HG03066 (cell line): ENCODE measurements at regions not wholly inside any gene's neighbourhood (a gene's known extent, or its start where the extent isn't known, plus 50 kb on each side); places are given as distances from the start of the nearest gene placed in this dataset.

Experiments used
- ATAC-seq: cut with Tn5 transposase; IDR thresholded peaks from one replicate; pipeline ENCODE4 v1.9.1; 2021; ENCODE audit warnings: low read depth; ENCODE audit not compliant: unreplicated experiment

- no peak for ATAC-seq
These were observed 174.0 kb downstream of the MRPL14 start for GRCh38 chr6:43953256-43953655.

DNA sequence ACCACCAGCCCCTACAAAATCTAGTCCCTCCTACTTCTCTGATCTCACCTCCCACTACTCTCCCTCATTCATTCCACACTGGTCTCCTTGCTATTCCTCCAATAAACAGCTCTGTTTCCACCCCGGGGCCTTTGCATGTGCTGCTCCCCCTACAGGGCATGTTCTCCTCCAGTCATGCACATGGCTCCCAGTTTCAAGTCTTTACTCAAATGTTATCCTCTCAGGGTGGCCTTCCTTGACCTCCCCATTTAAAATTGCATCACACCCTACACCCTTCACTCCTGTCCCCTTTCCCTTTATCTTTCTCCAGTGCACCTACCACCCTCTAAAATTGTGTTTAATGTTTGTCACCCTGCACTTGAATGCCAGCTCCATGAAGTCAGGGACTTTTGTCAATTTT, 174.5 kb downstream of the MRPL14 start:
- no peak for ATAC-seq

DNA sequence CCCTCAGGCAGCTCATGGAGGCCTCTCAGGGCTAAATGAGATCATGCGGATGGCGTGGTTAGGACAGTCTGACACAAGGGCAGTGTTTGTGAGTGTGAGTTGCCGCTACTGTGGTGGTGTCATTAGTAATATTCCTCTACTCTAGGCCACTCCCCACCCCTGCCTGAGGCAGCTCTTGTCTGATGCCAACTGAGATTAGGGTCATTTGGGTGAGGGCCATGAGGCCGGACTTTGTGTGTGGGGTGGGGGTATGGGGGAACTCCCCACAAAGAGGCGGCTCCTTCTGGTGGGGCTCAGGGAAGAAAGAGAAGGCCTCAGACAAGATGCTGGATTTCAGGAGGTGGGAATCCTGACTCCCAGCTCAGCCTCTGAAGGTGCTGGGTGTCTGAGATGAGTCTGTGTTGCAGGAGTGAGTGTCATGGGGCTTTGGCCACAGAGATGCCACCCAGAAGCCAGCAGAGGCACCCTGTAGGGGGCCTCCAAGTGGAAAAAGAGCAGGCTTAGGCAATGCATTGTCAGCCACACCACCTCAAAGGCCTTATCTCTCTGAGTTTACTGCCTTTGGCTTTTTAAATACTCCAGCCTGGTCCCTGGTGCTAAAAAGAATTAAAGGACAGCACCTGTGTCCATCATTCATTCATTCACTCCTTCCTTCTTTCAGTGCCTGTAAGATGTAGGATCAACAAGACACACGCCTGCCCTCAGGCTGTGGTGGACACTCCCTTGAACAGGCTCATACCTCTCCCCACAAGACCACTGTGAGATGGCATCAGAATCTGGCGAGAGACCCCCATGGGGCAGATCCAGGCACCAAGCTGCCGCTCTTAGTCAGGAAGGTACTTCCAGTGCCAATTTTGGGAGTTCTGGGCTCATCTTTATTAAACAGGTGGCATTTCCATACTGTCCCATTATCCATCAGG, 175.2 kb downstream of the MRPL14 start:
- no peak for ATAC-seq

GRCh38 chr6:43951063-43951755, 176.0 kb downstream of the MRPL14 start:
- no peak for ATAC-seq

DNA sequence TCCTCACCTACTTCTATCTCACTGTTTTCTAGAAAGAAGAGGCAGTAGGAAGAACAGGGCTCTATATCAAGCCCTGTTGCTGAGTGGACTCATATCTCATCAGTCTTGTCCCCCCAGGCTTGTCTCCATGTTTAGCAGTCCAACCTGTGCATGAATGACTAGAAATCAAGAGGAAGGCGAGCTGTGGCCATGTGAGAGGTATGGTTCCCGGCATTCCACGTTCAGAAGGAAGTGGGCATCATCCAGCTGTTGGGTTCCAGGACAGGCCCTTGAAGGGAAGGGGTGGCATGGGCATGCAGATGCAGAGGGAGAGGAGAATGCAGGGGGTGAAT, 176.6 kb downstream of the MRPL14 start:
- ATAC-seq, result no peak

DNA sequence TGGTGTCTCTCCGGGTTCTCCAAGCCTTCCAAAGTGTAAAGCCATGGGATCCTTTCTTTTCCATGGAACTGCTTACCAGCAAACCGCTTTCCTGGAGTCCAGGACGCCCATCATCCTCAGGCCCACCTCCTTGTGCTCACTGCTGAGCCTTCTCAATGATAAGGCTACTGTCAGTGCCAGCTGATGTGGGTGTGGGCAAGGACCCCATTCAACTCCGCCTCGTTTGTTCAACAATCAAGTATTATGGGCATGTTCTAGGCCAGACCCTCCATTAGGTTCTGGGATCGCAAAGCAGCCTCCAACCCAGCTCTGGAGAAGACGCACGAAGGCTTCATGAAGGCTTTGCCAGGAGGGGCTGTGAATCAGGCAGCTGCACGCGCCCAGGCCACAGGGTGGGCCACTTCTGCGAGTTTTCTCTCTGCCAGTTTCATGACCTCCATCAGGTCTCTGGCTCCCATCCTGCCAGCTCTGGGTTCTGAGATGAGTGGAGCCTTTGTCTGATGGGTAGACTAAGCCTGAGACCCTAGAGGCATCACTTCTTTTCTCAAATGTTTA, 177.1 kb downstream of the MRPL14 start:
- ATAC-seq, result no peak

DNA sequence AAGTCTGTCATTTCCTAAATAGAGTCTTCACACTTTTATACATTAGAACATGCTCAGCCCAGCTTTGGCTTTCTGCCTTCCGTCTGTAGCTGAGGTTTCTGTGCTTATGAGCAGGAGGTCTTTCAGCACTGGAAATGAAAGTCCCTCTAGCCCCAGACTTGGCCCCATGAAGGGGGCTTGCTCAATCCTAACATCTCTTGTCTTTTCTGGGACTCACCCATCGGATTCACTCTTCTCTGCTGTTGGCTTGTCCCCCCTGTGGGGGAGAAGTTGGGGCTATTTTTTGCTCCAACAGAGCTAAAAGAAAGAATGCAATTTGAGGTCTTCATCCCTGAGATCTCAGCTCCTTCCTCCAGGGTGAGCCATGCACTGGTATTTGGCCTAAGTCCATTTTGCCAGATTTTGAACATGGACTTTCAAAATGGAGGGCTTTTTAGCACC, 177.7 kb downstream of the MRPL14 start:
- ATAC-seq, result no peak

- no peak for ATAC-seq
These were observed 178.4 kb downstream of the MRPL14 start for GRCh38 chr6:43948527-43949485.

GRCh38 chr6:43947860-43948259, 177.8 kb downstream of the VEGFA start:
- ATAC-seq, result no peak

- ATAC-seq, result no peak
These were observed 176.8 kb downstream of the VEGFA start for GRCh38 chr6:43946641-43947363.

DNA sequence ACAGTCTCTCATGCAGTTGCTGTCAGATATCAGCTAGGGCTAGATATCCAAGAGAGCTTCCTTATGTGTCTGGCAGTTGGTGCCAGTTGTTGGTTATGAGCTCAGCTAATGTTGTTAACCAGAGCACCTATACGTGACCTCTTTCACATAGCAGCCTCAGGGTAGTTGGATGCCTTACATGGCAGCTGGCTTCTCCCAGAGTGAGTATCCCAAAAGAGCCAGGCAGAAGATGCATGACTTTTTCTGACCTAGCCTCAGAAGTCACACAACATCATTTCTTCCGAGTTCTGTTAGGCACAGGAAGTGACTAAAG, 175.7 kb downstream of the VEGFA start:
- ATAC-seq, result no peak

- ATAC-seq, result no peak
These were observed 175.1 kb downstream of the VEGFA start for GRCh38 chr6:43944908-43945767.

- ATAC-seq, result no peak
These were observed 173.8 kb downstream of the VEGFA start for GRCh38 chr6:43943781-43944250.

DNA sequence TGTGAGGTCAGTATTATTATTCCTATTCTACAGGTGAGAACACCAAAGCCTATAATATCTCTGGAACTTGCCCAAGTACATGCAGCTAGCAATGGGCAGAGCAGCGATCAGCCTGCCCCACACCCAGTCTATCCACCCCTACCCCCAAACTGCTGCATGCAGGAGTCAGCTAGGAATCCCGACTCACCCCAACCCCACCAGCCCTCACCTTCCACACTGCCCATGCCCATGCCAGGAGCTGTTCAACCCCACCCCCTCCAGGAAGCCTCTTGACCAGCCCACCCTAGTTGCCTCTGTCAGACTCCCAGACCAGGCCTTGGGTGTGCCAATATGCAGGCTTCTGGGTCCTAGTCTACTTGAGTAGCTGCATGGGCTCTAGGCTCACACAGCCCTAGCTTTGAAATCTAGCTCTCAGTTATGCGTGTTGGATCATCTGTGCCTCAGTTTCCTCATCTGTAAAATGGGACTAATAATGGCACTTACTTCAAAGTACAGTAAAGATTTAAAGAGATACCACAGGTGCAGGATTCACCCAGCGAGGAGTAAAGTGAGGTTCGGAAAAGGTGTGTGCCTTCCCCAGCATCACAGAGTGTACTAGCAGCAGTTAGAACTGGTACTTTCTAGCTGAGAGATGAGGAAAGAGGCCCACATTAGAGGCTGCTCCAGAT, 173.2 kb downstream of the VEGFA start:
- ATAC-seq, result no peak

- no peak for ATAC-seq
These were observed 172.6 kb downstream of the VEGFA start for GRCh38 chr6:43942616-43943015.

DNA sequence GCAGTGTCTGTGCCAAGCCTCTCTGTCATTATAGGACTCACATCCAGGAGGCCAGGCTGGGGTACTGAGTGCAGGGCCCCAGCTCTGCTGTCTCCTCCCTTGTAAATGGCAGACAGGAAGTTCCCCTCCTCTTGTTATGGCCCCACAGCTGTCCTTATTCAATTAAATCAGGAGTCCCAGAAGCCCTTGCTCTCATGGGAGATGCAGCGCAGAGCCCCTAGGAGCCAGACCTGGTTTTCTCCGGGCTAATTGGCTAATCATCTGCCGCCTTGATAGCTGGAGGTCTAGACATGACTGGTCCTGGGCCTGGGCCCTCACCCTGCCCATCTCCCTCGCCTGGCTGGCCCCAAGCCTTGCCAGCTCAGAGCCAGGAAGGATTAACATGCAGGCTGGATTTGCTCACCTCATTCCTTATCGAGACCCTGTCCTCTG, 172.0 kb downstream of the VEGFA start:
- no peak for ATAC-seq

DNA sequence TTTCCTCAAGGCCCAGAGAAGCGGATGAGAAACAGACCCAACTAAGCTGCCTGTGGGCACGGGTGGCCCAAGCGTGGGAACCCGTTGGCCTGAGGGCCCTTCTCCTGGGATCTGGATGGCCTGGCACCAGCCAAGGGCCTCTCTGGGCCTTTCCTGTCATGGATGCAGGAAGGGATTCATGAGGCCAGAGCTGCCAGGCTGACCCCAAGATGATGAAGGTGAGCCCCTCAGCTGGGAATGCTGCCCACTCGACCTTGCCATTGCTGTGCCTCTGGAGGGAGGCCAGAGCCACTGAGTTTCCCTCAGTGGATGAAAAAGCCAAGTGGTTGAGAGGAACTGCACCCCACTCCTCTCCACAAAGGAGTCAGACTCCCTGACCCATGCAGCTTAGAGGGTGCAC, 171.2 kb downstream of the VEGFA start:
- no peak for ATAC-seq

DNA sequence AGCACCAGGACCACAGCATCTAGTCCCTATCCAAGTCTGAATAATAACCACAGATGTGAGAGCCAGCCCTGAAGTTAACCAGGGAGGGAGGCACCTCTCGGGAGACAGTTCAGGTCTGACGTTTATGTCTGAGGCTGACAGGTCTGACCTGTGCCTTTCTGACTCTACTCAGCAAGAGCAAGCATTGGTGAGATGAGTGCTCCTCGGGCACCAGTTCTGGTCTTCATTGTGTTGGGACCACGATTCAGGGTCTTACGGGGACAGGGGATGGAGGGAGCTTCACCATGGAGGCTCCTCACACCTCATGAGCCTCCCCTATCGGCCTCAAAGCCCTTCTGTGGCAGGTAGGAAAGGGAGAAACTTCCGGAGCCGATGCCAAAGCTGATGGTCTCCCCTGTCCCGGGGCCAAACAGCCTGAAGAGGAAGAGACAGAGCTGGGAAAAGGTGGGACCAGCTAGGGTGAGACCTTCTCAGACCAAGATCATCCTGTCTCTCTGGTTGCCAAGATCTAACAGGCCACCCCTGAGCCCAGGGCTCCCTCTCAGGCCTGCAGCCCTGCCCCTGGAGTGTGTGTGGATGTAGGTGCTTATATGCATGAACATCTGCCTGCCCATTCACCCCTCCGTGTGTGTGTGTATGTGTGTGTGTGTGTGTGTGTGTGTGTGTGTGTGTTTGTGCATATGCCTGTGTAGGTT, 170.5 kb downstream of the VEGFA start:
- no peak for ATAC-seq
